OCI-LY7 (cell line): ENCODE measurements at regions not wholly inside any gene's neighbourhood (a gene's known extent, or its start where the extent isn't known, plus 50 kb on each side); places are given as distances from the start of the nearest gene placed in this dataset.

Source experiments
- BruUV-seq: library from RNA; stranded (reverse); fragments of 400-500 nt; replicated peaks from 2 replicates; lab custom pipeline; 2021; lab: Mats Ljungman, UMichigan
- CTCF ChIA-PET: fragments of 300-600 bp; sonication (Branson Sonifier 250); formaldehyde crosslinking; loops from one replicate; lab custom pipeline; 2022; ENCODE audit warnings: antibody characterized with exemption; ENCODE audit not compliant: unreplicated experiment; lab: Charles Lee
- POLR2A ChIA-PET: fragments of 300-600 bp; sonication (Branson Sonifier 250); formaldehyde crosslinking; loops from one replicate; lab custom pipeline; 2022; ENCODE audit warnings: antibody characterized with exemption; lab: Charles Lee
- DNase-seq: peaks from one replicate; pipeline ENCODE4 v3.0.0-alpha.2; 2015; ENCODE audit warnings: low spot score
- H2AFZ ChIP-seq: fragments of 200-600 bp; sonication (generic), shearing (Covaris generic); 2 replicates; pipeline ENCODE4 v1.6.1; 2014; ENCODE audit warnings: mild to moderate bottlenecking, antibody characterized with exemption, low read length, moderate library complexity
- H3K27ac ChIP-seq: fragments of 200-600 bp; sonication (generic); 2 replicates; pipeline ENCODE4 v1.5.1; 2014; ENCODE audit warnings: mixed run types, low read depth, mild to moderate bottlenecking, moderate library complexity, low read length, inconsistent platforms; ENCODE audit not compliant: poor library complexity, severe bottlenecking
- H3K36me3 ChIP-seq: fragments of 200-600 bp; sonication (generic); 2 replicates; pipeline ENCODE4 v1.6.1; 2014; ENCODE audit warnings: mild to moderate bottlenecking, antibody characterized with exemption, low read length, moderate library complexity, mixed read lengths; ENCODE audit not compliant: insufficient read depth
- H3K4me1 ChIP-seq: fragments of 200-600 bp; sonication (generic); 2 replicates; pipeline ENCODE4 v1.5.1; 2014; ENCODE audit warnings: mild to moderate bottlenecking, low read length; ENCODE audit not compliant: insufficient read depth, poor library complexity, severe bottlenecking
- H3K4me2 ChIP-seq: fragments of 200-600 bp; sonication (generic); 2 replicates; pipeline ENCODE4 v1.6.1; 2014; ENCODE audit warnings: mild to moderate bottlenecking, low read length
- H3K4me3 ChIP-seq: fragments of 200-600 bp; sonication (generic); 2 replicates; pipeline ENCODE4 v1.5.1; 2014; ENCODE audit warnings: mild to moderate bottlenecking, low read depth, low read length; ENCODE audit not compliant: poor library complexity, severe bottlenecking
- H3K79me2 ChIP-seq: fragments of 200-600 bp; sonication (generic); 2 replicates; pipeline ENCODE4 v1.6.1; 2016; ENCODE audit warnings: low read depth, mild to moderate bottlenecking, low read length, moderate library complexity, mixed read lengths; ENCODE audit not compliant: insufficient read depth
- H3K9me2 ChIP-seq: fragments of 200-600 bp; sonication (generic); 2 replicates; pipeline ENCODE4 v1.6.1; 2016; ENCODE audit warnings: mild to moderate bottlenecking, low read length, mixed read lengths; ENCODE audit not compliant: insufficient read depth
- H3K9me3 ChIP-seq: fragments of 200-600 bp; sonication (generic); 2 replicates; pipeline ENCODE4 v1.6.1; 2014; ENCODE audit warnings: mild to moderate bottlenecking, mixed run types, low read length, mixed read lengths
- H4K20me1 ChIP-seq: fragments of 200-600 bp; sonication (generic); 2 replicates; pipeline ENCODE4 v1.6.1; 2014; ENCODE audit warnings: mild to moderate bottlenecking, antibody characterized with exemption, low read length, moderate library complexity, mixed read lengths; ENCODE audit not compliant: insufficient read depth
- EZH2phosphoT487 ChIP-seq: fragments of 200-600 bp; sonication (generic); IDR thresholded peaks from 2 replicates; pipeline ENCODE4 v1.6.1; 2018; ENCODE audit warnings: low read depth, borderline replicate concordance, mild to moderate bottlenecking, mixed run types, antibody characterized with exemption, low read length, moderate library complexity, mixed read lengths
- intact Hi-C: fragments of 100-400 bp; cut with micrococcal nuclease; formaldehyde crosslinking; loops from one replicate; pipeline ENCODE4 v1.10.0; 2022; ENCODE audit not compliant: unreplicated experiment
- TF ChIP-seq, protein P1 (sequence below): fragments of 200-600 bp; sonication (generic); conservative IDR thresholded peaks from 2 replicates; pipeline ENCODE4 v1.5.1; 2014; ENCODE audit warnings: mild to moderate bottlenecking, antibody characterized with exemption, low read length, moderate library complexity, mixed read lengths

GRCh38 chr2:226132323-226133215 is 667.1 kb downstream of the IRS1 start:
- ChIA-PET CTCF (no interaction called here), POLR2A (interaction anchor here (0.6 kb wide), 1 partner anchor 63 kb away, joined by 4 read pairs; no protein-coding TSS in a partner anchor)
- no peak overlapping the region for H3K27ac ChIP-seq
- no peak for DNase-seq
- H3K79me2 ChIP-seq: no peaks in the 10 kb centered on the region
- no peaks in the 10 kb centered on the region for H3K36me3 ChIP-seq
- no peak for TF ChIP-seq EZH2phosphoT487
- TF ChIP-seq, protein P1, sequence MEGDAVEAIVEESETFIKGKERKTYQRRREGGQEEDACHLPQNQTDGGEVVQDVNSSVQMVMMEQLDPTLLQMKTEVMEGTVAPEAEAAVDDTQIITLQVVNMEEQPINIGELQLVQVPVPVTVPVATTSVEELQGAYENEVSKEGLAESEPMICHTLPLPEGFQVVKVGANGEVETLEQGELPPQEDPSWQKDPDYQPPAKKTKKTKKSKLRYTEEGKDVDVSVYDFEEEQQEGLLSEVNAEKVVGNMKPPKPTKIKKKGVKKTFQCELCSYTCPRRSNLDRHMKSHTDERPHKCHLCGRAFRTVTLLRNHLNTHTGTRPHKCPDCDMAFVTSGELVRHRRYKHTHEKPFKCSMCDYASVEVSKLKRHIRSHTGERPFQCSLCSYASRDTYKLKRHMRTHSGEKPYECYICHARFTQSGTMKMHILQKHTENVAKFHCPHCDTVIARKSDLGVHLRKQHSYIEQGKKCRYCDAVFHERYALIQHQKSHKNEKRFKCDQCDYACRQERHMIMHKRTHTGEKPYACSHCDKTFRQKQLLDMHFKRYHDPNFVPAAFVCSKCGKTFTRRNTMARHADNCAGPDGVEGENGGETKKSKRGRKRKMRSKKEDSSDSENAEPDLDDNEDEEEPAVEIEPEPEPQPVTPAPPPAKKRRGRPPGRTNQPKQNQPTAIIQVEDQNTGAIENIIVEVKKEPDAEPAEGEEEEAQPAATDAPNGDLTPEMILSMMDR: no peak
- H3K4me2 ChIP-seq: no peak overlapping the region
- BruUV-seq: no TSS peak
- H3K9me2 ChIP-seq: no peaks in the 10 kb centered on the region
- no peaks in the 10 kb centered on the region for H3K9me3 ChIP-seq
- intact Hi-C loops: no loop called here
- H3K4me1 ChIP-seq: no peaks in the 10 kb centered on the region
- no peak overlapping the region for H2AFZ ChIP-seq
- H3K4me3 ChIP-seq: no peak overlapping the region
- no peaks in the 10 kb centered on the region for H4K20me1 ChIP-seq

DNA sequence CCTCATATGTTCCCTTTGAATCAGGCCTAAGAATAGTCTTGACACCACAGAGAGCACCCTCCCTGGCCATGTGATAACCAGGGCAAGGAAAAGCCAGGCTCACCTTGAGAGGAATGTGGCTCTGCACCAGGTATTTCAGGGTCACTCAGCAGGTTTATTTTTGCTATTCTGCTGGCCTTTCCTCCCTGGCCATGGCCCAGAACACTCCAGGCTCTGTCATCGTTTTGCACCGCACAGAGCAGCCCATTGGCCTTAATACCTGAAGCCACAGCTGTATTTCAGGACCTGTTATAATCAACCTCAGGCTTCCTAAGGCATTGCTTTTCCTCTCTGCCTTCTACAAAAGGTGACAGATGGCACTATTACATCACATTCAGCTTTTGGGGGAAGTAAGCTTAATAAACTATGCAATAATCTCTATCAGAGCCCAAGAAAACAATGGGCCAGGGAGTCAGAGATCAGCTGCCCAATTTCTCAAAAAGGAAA is 668.3 kb downstream of the IRS1 start:
- Histone ChIP-seq H3K4me1 (no peaks in the 10 kb centered on the region), H3K36me3 (no peaks in the 10 kb centered on the region), H3K79me2 (no peaks in the 10 kb centered on the region), H2AFZ (no peak overlapping the region), H4K20me1 (no peaks in the 10 kb centered on the region), H3K27ac (no peak overlapping the region), H3K9me2 (no peaks in the 10 kb centered on the region), H3K4me2 (no peak overlapping the region), H3K9me3 (no peaks in the 10 kb centered on the region), H3K4me3 (no peak overlapping the region)
- CTCF ChIA-PET: no interaction called here
- no peak for TF ChIP-seq EZH2phosphoT487
- TF ChIP-seq, protein P1: no peak
- intact Hi-C loops: no loop called here
- POLR2A ChIA-PET: interaction anchor here (0.6 to 1.1 kb wide), 2 partner anchors 13 to 83 kb away, joined by 3 to 5 read pairs; no protein-coding TSS in a partner anchor
- DNase-seq: no peak
- no TSS peak for BruUV-seq

- Histone ChIP-seq H3K9me2 (no peaks in the 10 kb centered on the region), H3K27ac (no peak overlapping the region), H3K9me3 (no peaks in the 10 kb centered on the region), H3K4me1 (no peaks in the 10 kb centered on the region), H3K79me2 (no peaks in the 10 kb centered on the region), H3K36me3 (no peaks in the 10 kb centered on the region), H3K4me2 (no peak overlapping the region), H2AFZ (no peak overlapping the region), H4K20me1 (no peaks in the 10 kb centered on the region; the same call in 1 of the 2 replicates), H3K4me3 (no peak overlapping the region)
- DNase-seq: no peak
- intact Hi-C loops: no loop called here
- POLR2A ChIA-PET: no interaction called here
- TF ChIP-seq, protein P1: no peak
- TF ChIP-seq EZH2phosphoT487: no peak
- CTCF ChIA-PET: no interaction called here
- no TSS peak for BruUV-seq
These were observed 669.4 kb downstream of the IRS1 start for GRCh38 chr2:226130192-226130591.
